Natural killer cell treated with Interleukin-12 subunit alpha and Interleukin-12 subunit beta and Interleukin-15 and Interleukin-18, amount 100 ng/mL, for 72 hours (primary cell): ENCODE measurements at regions not wholly inside any gene's neighbourhood (a gene's known extent, or its start where the extent isn't known, plus 50 kb on each side); places are given as distances from the start of the nearest gene placed in this dataset.

Experiments
- ATAC-seq, 2 donors: fragments of 150-1000 bp; cut with Tn5 transposase in 1 of 2; sonication (Bioruptor Pico), chemical (Tn5 transposase) in 1 of 2; 2 replicates each; pipeline ENCODE4 v1.10.0; 2021
- DNase-seq: peaks from one replicate; pipeline ENCODE4 v3.0.0; 2022; ENCODE audit warnings: low spot score
- H3K27ac Mint-ChIP-seq, 2 donors: 1 replicate in 1 of 2; 2 replicates in 1 of 2; pipeline ENCODE4 v1.8.0; 2022; ENCODE audit warnings: mixed read lengths in 2 of 2, mild to moderate bottlenecking in 1 of 2, moderate library complexity in 1 of 2
- H3K27me3 Mint-ChIP-seq, 2 donors: 1 replicate in 1 of 2; 2 replicates in 1 of 2; pipeline ENCODE4 v1.8.0; 2022; ENCODE audit warnings: mixed read lengths in 2 of 2
- H3K36me3 Mint-ChIP-seq: one replicate; pipeline ENCODE4 v1.8.0; 2022; ENCODE audit warnings: mixed read lengths
- H3K4me1 Mint-ChIP-seq, 2 donors: 1 replicate in 1 of 2; 2 replicates in 1 of 2; pipeline ENCODE4 v1.8.0; 2022; ENCODE audit warnings: low read depth in 2 of 2, mixed read lengths in 2 of 2, mild to moderate bottlenecking in 1 of 2
- H3K4me3 Mint-ChIP-seq: one replicate; pipeline ENCODE4 v1.8.0; 2022; ENCODE audit warnings: mixed read lengths
- H3K9me3 Mint-ChIP-seq: 2 replicates; pipeline ENCODE4 v1.8.0; 2022; ENCODE audit warnings: mixed read lengths

DNA sequence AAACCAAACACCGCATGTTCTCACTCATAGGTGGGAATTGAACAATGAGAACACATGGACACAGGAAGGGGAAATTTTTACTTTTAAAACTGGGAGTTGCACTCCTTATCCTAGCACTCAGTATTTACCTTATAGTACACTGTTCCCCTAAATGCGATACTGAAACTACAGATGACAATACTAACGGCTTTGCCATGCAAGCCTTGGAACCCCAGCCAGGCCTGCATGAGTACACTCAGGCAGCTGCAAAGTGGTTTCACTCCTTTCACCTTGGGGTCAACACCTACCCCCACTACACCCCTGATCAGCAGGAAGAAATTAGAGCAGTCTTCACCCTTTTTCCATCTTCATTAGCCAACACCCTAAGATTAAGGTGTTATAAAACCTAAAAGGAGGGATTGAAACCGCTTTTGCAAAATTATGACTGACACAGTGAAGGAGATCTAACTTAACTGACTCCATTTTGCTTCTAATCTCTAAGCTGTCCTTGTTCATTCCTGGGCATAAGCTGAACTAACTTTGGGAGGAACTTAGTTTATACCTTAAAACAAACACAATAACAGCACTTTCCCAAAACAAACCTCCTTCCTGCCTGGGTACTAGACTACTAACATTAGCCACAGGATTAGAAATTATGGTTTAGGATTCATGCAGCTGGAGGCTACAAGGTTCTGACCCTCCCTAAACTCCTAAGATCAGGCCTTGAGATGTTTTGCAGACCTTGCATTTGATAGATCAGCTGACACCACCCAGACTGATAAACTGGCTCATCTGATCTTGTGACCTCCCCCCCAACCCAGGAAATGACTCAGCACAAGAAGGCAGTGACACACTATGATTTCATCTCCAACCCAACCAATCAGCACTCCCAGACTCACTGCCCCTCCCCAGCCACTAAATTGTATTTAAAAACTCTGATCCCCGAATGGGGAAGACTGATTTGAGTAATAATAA is 452.1 kb upstream of the PPP2R3A start:
- DNase-seq (no peak), ATAC-seq (no peak)
- Mint-ChIP-seq H3K27ac (no peak overlapping the region), H3K36me3 (no peaks in the 10 kb centered on the region), H3K4me1 (no peaks in the 10 kb centered on the region), H3K9me3 (peaks cover 3% of the 10 kb centered on the region), H3K27me3 (no peaks in the 10 kb centered on the region), H3K4me3 (no peak overlapping the region)

DNA sequence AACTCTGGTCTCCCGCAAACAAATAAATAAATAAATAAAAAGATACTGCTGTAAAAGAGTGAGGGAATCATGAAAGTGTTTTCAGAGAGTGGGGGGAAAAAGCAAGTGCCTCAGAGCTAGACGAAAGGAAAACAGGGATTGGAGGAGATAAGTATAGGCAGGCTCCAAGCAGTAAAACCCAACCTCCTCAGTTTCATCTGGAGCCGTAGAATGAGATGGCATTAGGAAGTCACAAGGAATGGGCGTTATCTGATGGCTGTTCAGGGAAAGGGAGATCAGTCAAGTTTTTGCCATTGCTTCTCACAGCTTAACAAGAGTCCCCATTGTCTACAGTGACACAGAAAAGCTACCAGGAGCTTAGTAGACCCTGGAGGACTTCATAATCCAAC is 451.5 kb upstream of the PPP2R3A start:
- Mint-ChIP-seq H3K9me3 (peaks cover 3% of the 10 kb centered on the region), H3K27me3 (no peaks in the 10 kb centered on the region)

DNA sequence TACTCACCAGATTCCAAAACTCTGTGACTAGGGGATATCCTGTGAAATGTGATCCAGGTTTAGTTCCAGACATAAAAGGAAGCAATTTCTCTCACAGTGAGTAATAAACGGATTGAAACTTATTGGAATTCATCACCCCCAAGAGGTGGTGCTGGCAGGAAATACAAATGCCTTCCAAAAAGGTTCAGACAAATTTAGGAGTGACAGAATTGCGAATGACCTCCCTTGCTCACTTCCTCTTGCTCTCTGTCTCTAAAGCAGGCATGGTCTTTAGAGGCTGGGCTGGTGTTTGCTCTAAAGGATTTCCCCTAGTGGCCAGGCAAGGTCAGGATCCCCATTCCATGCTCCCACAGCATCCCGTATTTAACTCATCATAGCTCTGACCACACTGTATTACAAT is 449.4 kb upstream of the PPP2R3A start:
- DNase-seq, result no peak
- ATAC-seq, result no peak
- Mint-ChIP-seq H3K4me1 (no peaks in the 10 kb centered on the region), H3K9me3 (peaks cover 9% of the 10 kb centered on the region), H3K27ac (no peak overlapping the region), H3K36me3 (no peaks in the 10 kb centered on the region), H3K4me3 (no peak overlapping the region), H3K27me3 (no peaks in the 10 kb centered on the region)

More for the DNA sequence above, 451.5 kb upstream of the PPP2R3A start:
- ATAC-seq (no peak), DNase-seq (no peak)
- Mint-ChIP-seq H3K36me3 (no peaks in the 10 kb centered on the region), H3K4me3 (no peak overlapping the region), H3K27ac (no peak overlapping the region), H3K4me1 (no peaks in the 10 kb centered on the region)

DNA sequence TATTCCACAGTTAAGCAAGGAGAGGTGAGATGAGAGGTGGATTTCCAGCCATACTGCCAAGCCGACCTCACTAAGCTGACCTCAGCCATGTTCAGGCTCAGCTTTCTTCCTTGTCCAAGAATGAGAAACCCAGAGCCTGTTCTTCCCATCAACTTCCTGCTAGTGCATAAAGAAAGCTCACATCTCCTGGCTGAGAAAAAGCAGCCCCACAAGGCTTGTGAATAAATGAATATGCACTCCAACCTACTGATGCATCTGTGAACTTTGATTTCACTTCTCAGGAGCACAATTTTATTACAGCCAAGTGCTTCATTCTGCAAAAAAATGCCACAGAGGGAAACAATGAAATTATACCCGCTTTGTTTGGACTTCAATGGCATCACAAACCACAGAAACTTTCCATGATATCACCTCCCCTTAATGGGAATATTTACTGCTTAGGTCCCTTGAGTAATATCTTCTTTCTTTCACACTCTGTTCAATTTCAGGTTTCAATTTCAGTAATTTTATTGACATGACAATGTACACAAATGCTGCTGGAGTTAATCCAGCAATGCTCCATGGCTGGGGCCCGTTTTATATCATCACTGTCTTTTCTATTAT is 437.0 kb upstream of the PPP2R3A start:
- Mint-ChIP-seq H3K27ac (no peak overlapping the region), H3K36me3 (no peaks in the 10 kb centered on the region), H3K4me1 (no peaks in the 10 kb centered on the region), H3K27me3 (no peaks in the 10 kb centered on the region), H3K9me3 (peaks cover 11% of the 10 kb centered on the region), H3K4me3 (no peak overlapping the region)
- ATAC-seq (no peak), DNase-seq (no peak)

DNA sequence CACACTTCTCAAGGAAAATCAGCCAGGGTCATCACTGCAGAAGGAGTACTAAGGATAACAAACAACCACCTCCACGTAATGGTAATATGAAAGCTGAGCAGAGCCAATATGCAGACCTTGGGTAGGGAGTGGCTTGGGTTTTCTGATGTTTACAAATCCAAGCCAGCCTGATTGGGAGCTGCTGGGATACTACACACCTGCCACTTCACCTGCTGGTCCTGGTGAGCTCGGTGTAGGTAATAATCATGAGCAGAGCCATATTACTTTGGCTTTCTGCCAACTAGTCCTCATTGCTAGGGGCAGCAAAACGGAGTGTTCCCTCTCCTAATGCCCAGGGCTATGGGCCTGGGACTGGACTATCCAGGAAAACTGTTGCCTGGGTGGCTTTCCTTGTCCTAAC is 433.5 kb upstream of the PPP2R3A start:
- DNase-seq (no peak), ATAC-seq (no peak)
- no peak overlapping the region for H3K27ac Mint-ChIP-seq

DNA sequence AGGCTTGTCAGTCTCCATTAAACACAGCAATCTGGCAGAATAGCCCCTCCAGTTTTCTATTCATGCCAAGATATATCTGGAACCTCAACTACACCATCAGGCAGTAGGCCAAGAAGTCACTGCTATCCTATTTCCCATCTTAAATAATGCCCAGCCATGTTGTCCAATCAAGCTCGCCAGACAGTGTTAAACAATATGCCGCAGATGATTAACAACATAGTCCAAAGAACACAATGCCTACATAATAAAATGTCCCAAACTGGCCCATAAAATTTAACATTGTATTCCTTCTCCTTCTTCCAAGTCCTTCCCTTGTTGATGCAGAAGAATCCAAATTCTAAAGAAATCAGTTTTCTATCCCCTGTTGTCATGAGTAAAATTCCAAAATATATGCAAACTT is 427.4 kb upstream of the PPP2R3A start:
- Mint-ChIP-seq H3K4me3 (no peak overlapping the region), H3K27ac (no peak overlapping the region), H3K9me3 (peaks cover 6% of the 10 kb centered on the region), H3K36me3 (no peaks in the 10 kb centered on the region), H3K27me3 (no peaks in the 10 kb centered on the region), H3K4me1 (no peaks in the 10 kb centered on the region)
- DNase-seq, result no peak
- ATAC-seq, result no peak

More for the DNA sequence above, 433.5 kb upstream of the PPP2R3A start:
- no peaks in the 10 kb centered on the region for H3K27me3 Mint-ChIP-seq
- no peaks in the 10 kb centered on the region for H3K36me3 Mint-ChIP-seq
- peaks cover 11% of the 10 kb centered on the region for H3K9me3 Mint-ChIP-seq
- H3K4me1 Mint-ChIP-seq, result no peaks in the 10 kb centered on the region
- H3K4me3 Mint-ChIP-seq, result no peak overlapping the region

DNA sequence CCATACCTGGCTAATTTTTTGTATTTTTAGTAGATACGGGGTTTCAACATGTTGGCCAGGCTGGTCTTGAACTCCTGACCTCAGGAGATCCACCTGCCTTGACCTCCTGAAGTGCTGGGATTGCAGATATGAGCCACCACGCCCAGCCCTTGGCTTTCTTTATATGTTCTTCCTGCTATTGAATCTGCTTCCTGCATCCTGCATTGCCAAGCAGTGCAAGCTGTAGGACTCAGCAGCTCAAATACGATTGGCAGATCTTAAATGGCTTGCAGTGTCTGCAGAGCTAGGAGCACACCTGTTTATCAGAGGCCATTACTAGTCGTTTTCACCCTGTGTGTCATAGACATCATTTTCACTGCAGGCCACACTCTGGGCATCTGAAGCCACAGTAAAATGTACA is 426.2 kb upstream of the PPP2R3A start:
- Mint-ChIP-seq H3K9me3 (peaks cover 3% of the 10 kb centered on the region), H3K36me3 (no peaks in the 10 kb centered on the region), H3K27ac (no peak overlapping the region), H3K4me1 (no peaks in the 10 kb centered on the region), H3K27me3 (no peaks in the 10 kb centered on the region), H3K4me3 (no peak overlapping the region)
- DNase-seq (no peak), ATAC-seq (no peak)

DNA sequence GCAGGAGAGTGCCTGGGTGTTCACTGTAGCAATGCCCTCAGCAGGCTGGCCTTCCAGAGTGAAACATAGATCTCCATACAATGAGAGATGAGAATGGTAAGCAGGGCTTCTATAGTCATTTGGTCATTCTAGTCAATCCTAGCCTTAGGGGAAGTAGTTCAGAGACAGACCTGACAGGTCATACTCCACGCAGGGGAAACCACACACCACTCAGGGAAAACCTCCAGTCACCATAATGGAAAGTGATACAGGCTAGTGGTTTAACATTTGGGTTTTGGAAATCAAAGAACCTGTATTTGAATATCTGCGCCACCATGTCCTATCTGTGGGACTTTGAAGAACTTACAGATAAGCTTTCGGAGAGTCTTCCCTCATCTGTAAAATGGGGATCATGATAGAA is 425.7 kb upstream of the PPP2R3A start:
- Mint-ChIP-seq H3K27ac (no peak overlapping the region), H3K36me3 (no peaks in the 10 kb centered on the region), H3K4me3 (no peak overlapping the region), H3K4me1 (no peaks in the 10 kb centered on the region), H3K9me3 (peaks cover 3% of the 10 kb centered on the region), H3K27me3 (no peaks in the 10 kb centered on the region)
- ATAC-seq (peak in 1 of 2 donors; percentile 45), DNase-seq (no peak)

DNA sequence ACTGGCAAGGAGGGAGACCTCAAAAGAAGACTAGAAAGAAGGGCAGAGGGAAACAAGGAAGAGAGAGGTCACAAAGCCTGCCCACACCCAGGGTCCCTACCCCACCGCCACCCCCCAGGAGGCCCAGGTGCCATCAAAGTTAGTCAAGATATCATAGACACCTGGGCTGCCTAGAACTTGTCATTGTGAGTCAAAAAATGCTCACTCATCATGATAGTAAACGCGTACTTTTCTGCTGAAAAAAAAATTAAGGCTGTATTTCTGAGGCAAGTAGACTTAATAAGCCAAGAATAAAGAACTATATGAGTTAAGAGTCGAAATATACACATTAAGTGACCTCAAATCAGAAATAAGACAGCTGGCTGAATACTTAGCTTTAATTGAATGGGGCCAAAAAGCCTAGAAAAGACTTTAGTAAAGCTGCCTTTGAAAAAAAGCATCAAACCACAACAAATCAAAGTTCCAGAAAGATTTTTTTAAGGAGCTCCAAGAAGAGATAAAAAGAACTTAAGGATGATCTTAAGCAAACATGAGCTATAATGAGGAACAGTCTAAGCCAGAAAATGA is 415.5 kb upstream of the PPP2R3A start:
- H3K27me3 Mint-ChIP-seq, result no peaks in the 10 kb centered on the region
- no peak overlapping the region for H3K4me3 Mint-ChIP-seq
- no peak for DNase-seq
- H3K4me1 Mint-ChIP-seq, result no peaks in the 10 kb centered on the region
- no peak overlapping the region for H3K27ac Mint-ChIP-seq
- ATAC-seq, result no peak
- peaks cover 22% of the 10 kb centered on the region for H3K9me3 Mint-ChIP-seq
- no peaks in the 10 kb centered on the region for H3K36me3 Mint-ChIP-seq

DNA sequence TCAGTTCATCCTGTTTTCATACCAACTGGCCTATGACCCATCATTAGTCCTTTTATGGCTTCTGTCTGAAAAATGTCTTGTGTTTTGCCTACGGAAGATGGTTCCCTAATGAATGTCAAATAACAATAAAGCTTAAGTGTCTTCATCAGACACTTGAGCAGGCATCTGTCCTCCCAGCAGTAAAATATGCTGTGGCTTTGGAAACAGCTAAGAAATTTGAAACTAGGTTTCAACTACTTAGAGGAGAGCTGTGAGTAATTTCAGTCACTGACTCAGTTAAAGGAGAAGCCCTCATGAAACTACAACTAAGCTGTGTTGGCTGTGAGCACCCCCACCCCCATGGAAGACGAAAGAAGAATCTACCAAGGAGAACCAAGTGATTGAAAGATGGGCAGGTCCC is 409.4 kb upstream of the PPP2R3A start:
- H3K36me3 Mint-ChIP-seq, result no peaks in the 10 kb centered on the region
- H3K27me3 Mint-ChIP-seq, result no peaks in the 10 kb centered on the region
- H3K4me3 Mint-ChIP-seq, result no peak overlapping the region
- DNase-seq (no peak), ATAC-seq (peak in 1 of 2 donors; percentile 11)
- H3K9me3 Mint-ChIP-seq, result peaks cover 4% of the 10 kb centered on the region
- H3K27ac Mint-ChIP-seq, result no peak overlapping the region
- H3K4me1 Mint-ChIP-seq, result no peaks in the 10 kb centered on the region

DNA sequence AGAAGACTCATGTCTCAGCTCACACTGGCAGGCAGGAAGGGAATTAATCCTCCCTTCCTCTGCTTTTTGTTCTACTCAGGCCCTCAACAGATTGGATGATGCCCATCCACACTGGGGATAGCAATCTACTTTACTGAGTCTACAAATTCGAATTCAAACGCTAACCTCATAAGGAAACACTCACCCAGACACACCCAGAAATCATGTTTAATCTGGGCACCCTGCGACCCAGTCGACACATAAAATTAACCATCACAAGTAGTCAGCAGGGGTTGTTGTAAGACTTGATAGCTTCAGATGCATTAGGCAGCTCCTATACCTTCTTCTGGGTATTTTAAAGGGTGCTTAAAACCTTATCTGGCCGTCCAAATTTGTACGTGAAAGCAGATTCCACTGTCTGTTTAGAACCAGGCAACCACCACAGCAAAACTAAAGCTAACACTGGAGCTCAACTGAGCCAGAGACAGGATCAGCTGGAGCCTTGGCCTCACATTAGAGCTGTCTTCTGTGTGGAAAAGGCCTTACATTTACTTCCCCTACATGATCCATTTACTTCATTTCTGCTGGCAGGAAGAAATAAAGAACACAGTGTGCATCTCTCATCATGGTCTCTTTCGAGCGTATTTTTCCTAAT is 407.3 kb upstream of the PPP2R3A start:
- DNase-seq (no peak), ATAC-seq (no peak)
- H3K27ac Mint-ChIP-seq, result no peak overlapping the region
- H3K36me3 Mint-ChIP-seq, result no peaks in the 10 kb centered on the region
- H3K27me3 Mint-ChIP-seq, result no peaks in the 10 kb centered on the region
- no peak overlapping the region for H3K4me3 Mint-ChIP-seq
- no peaks in the 10 kb centered on the region for H3K4me1 Mint-ChIP-seq
- peaks cover 10% of the 10 kb centered on the region for H3K9me3 Mint-ChIP-seq

DNA sequence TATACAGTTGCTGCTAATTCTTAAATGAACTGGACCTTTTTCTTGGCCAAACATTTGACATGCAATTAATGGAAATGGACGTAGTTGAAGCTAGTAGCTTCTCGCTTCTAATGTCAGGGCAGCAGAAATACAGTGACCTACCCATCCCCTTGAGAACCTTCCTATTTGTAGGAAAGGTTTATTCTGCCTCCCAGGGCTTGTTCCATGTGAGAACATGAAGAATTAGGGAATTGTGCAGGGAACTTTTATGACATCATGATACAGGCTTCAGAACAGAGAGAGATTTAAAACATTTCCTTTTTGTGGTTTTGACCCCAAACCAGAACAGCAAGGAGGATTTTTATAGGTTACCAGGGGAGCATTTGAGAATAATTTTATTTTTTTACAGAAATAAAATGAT is 406.6 kb upstream of the PPP2R3A start:
- H3K4me1 Mint-ChIP-seq, result no peaks in the 10 kb centered on the region
- peaks cover 8% of the 10 kb centered on the region for H3K9me3 Mint-ChIP-seq
- no peak overlapping the region for H3K4me3 Mint-ChIP-seq
- DNase-seq, result no peak
- ATAC-seq, result no peak
- H3K27me3 Mint-ChIP-seq, result no peaks in the 10 kb centered on the region
- H3K36me3 Mint-ChIP-seq, result no peaks in the 10 kb centered on the region
- H3K27ac Mint-ChIP-seq, result no peak overlapping the region

DNA sequence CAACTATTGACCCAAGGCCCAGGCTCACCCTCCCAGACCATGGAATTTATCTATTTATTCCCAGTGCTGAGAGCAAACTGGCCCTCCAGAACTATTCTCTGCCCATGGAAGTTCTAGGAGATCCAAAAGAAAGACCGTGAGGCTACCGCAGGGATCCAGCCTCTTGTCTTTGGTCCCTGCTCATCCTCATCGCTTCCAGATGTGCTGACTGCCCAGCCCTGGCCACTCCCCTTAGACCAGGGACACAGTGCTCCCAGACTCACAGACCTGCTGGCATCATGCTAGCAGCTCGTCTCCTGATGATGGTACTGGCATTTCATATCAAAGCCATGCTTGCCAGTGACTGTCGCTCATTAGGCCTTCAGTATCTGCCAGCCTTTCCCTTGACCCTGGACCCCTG is 405.7 kb upstream of the PPP2R3A start:
- Mint-ChIP-seq H3K27me3 (no peaks in the 10 kb centered on the region), H3K4me1 (no peaks in the 10 kb centered on the region), H3K36me3 (no peaks in the 10 kb centered on the region), H3K9me3 (peaks cover 5% of the 10 kb centered on the region), H3K4me3 (no peak overlapping the region), H3K27ac (no peak overlapping the region)
- no peak for DNase-seq
- no peak for ATAC-seq

DNA sequence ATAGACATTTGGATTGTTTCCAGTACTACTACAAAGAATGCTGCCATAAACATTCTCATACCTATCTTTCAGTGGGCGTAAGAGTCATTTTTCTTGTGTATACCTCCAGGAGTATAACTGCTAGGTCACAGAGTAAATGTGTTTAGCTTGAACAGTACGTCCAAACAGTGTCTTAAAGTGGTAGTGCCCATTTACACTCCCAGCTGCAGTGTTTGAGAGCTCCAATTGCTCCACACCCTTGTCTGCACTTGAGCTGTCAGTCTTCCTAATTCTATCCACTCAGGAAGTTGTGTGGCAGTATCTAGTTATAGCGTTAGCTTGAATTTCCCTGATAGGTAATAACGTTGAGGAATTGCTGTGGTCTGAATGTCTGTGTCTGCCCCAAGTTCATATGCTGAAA is 404.7 kb upstream of the PPP2R3A start:
- DNase-seq (no peak), ATAC-seq (no peak)
- Mint-ChIP-seq H3K27ac (no peak overlapping the region), H3K4me1 (no peaks in the 10 kb centered on the region), H3K4me3 (no peak overlapping the region), H3K9me3 (peaks cover 6% of the 10 kb centered on the region), H3K27me3 (no peaks in the 10 kb centered on the region), H3K36me3 (no peaks in the 10 kb centered on the region)
